ENCODE measurements at regions not wholly inside any gene's neighbourhood (a gene's known extent, or its start where the extent isn't known, plus 50 kb on each side); places are given as distances from the start of the nearest gene placed in this dataset.

GRCh38 chr5:22911019-22911418 is 57.9 kb upstream of the CDH12 start:
- TF ChIP-seq, protein P1, sequence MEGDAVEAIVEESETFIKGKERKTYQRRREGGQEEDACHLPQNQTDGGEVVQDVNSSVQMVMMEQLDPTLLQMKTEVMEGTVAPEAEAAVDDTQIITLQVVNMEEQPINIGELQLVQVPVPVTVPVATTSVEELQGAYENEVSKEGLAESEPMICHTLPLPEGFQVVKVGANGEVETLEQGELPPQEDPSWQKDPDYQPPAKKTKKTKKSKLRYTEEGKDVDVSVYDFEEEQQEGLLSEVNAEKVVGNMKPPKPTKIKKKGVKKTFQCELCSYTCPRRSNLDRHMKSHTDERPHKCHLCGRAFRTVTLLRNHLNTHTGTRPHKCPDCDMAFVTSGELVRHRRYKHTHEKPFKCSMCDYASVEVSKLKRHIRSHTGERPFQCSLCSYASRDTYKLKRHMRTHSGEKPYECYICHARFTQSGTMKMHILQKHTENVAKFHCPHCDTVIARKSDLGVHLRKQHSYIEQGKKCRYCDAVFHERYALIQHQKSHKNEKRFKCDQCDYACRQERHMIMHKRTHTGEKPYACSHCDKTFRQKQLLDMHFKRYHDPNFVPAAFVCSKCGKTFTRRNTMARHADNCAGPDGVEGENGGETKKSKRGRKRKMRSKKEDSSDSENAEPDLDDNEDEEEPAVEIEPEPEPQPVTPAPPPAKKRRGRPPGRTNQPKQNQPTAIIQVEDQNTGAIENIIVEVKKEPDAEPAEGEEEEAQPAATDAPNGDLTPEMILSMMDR (conservative IDR thresholded peaks at IDR 0.05; ENCODE audit: low read depth, low read length): no peak
- TF ChIP-seq EZH2phosphoT487 (IDR thresholded peaks at IDR 0.05; ENCODE audit: borderline replicate concordance, low read length): no peak

Measured in PC-3 (cell line).